Tibial nerve (tissue), 3 donors: ENCODE measurements at regions not wholly inside any gene's neighbourhood (a gene's known extent, or its start where the extent isn't known, plus 50 kb on each side); places are given as distances from the start of the nearest gene placed in this dataset.

ENCODE experiments used
- CTCF ChIP-seq, 5 experiments: fragments of 200-600 bp in 3 of 5; fragments of 450-650 bp in 2 of 5; sonication (generic) in 3 of 5; IDR thresholded peaks; one replicate each; pipeline ENCODE4 v1.5.1; 2016 to 2019; ENCODE audit warnings: antibody characterized with exemption in 5 of 5, mild to moderate bottlenecking in 3 of 5, moderate library complexity in 2 of 5
- POLR2A ChIP-seq, 2 donors: fragments of 450-650 bp; IDR thresholded peaks; one replicate each; pipeline ENCODE4 v1.6.1; 2017; ENCODE audit warnings: antibody characterized with exemption in 2 of 2, mild to moderate bottlenecking in 2 of 2, moderate library complexity in 2 of 2

DNA sequence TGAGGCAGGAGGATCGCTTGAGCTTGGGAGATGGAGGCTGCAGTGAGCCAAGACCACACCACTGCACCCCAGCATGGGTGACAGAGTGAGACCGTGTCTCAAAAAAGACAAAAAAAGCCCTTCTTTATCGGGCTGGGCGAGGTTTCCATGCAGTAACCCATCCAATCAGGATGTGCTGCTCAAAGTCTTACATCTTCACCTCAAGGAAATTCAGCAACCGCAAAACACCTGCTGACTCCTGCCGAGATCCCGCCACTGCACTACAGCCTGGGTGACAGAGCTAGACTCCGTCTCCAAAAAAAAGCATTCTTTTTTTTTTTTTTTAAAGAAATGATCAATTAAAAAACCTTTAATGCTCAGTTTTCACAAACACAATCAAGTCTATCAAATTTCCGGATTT, 75.7 kb upstream of the KCTD7 start:
- no peak for TF ChIP-seq CTCF (IDR thresholded peaks at IDR 0.05)
- TF ChIP-seq POLR2A (IDR thresholded peaks at IDR 0.05) = no peak
